ENCODE measurements at regions not wholly inside any gene's neighbourhood (a gene's known extent, or its start where the extent isn't known, plus 50 kb on each side); places are given as distances from the start of the nearest gene placed in this dataset.

- no peak for DNase-seq (ENCODE audit: low read depth)
Observed at GRCh38 chr3:106877627-106878026, 499.6 kb upstream of the CCDC54 start.

DNA sequence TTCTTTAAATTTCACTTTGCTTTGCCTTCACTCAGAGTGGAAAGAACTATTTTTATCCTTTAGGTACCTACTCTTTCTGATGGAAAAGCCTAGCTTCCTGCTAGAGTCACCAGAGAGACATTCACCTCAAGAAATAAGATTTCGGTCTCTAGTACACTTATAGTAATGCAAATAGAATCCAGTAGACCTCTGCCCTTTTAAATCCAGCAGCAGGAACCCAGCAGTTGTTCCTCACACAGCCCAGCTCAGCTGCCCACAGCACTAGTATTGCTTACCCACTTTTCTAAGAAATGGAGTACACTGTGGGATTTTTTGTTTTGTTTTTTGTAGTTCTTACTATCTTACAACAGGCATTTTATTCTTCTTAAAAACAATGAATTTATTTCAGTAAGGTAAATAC is 497.0 kb upstream of the CCDC54 start:
- no peak for DNase-seq (ENCODE audit: low read depth)

- no peak for DNase-seq (ENCODE audit: low read depth)
Observed at GRCh38 chr3:106881186-106881585, 496.1 kb upstream of the CCDC54 start.

DNA sequence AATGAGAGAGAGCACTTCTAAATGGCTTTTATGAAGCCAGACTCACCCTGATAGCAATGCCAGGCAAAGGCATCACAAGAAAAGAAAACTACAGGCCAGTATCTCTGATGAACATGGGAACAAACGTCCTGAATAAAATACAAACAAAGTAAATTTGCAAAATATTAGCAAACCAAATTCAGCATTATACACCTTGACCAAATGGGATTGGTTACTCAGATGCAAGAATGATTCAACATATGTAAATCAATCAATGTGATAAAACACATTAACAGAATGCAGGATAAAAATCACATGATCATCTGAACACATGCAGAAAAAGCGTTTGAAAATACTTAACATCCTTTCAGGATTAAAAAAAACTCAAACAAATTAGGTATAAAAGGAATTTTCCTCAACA is 494.9 kb upstream of the CCDC54 start:
- DNase-seq (ENCODE audit: low read depth) = no peak

DNA sequence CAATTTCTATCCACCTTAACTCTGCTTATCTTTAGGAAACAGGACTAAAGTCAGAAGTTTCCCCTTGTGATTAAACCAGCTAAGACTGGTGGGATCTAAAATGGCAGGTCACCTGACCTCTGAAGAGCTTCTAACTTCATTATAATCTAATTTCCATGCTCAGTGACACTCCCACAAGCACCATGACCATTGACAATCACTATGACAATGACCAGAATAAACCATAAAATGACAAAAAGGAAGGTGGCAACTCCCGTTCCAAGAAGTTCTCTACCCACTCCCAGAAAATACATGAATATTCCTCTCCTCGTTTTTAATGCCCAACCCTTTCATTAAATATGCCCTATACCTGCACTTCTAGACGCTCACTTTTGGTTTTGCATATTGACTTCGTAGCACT is 471.2 kb upstream of the CCDC54 start:
- no peak for DNase-seq (ENCODE audit: low read depth)

GRCh38 chr3:106908181-106908938 is 468.9 kb upstream of the CCDC54 start:
- no peak for DNase-seq (ENCODE audit: low read depth)

DNA sequence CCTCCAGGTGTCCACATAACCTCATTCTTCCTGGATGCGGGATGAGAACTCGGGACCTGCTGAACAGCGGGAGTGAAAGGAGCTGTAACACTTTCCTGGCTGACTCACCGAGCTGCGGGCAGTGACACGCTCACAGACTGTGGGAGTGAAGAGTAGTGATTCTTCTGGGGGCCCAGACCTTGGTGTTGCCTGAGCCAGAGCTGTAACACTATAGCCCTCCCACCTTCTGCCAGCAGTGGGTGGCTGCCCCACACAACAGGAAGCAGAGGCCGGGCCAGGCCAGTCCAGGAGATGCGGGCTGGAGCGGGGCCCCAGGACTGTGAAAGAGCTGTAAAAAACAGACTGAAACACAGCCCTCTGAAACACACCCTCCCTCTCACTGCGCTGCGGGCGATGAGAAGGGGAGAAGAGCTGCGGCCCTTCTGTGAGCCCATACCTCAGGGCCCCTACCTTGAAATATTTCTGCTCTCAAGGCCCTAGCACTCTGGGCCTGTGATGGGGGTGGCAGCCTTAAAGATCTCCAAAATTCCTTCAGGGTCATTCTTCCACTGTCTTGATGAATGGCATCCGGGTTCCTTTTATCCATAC is 464.0 kb upstream of the CCDC54 start:
- peak; percentile 4 for DNase-seq (ENCODE audit: low read depth)

DNA sequence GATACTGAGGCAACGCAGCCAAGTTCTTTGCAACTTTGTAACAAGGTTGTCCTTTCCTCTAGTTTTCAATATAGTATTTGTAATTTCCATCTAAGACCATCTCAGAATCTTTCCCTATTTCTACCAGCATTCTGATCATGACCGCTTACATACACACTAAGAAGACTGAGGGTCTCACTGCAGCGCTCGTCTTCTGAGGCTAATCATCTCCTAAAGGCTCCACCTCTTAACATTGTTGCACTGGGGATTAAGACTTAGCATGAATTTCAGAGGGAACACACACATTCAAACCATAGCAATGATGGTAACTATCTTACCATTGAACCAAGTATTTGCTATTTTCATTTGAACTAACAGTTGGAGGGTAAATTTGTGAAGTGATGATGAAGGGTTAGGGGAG is 463.3 kb upstream of the CCDC54 start:
- DNase-seq (ENCODE audit: low read depth) = no peak

DNA sequence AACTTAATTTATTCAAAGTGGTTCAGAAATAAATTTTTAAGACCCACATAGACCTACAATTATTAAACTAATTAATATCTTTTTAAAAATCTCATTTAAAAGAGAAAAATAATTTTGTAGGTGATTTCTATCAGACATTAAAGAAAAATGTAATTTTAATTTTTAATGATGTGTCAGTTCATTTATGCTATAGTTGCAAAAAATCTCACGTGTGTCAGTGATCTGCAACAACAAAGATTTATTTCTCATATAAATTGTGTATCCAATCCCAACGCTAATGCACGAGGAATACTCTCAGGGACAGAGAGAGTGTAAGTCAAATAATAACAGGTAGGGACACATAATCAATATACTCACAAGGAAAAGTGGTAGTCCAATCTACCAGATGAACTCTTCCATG is 456.6 kb upstream of the CCDC54 start:
- no peak for DNase-seq (ENCODE audit: low read depth)

DNA sequence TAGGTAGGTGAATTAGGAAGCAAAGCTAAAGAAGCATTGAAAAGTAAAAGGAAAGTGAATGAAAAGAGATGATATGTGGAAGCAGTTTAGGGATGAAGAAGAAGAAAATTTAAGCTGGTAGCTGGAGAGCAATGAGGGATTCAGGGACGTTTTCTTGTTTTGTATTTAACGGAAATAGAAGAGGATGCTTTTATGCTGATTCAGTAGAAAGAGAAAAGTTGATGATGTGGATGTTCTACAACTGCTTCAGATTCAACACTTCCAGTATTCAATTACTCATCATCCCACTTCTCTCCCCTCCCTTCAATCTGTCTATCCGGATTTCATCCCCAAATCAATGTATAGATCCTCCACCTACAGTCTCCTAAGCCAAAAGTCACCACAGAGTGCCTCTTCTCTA is 448.2 kb upstream of the CCDC54 start:
- no peak for DNase-seq (ENCODE audit: low read depth)

GRCh38 chr3:106930086-106930485 is 447.2 kb upstream of the CCDC54 start:
- no peak for DNase-seq (ENCODE audit: low read depth)

GRCh38 chr3:106931904-106932303 is 445.3 kb upstream of the CCDC54 start:
- DNase-seq (ENCODE audit: low read depth) = no peak

DNA sequence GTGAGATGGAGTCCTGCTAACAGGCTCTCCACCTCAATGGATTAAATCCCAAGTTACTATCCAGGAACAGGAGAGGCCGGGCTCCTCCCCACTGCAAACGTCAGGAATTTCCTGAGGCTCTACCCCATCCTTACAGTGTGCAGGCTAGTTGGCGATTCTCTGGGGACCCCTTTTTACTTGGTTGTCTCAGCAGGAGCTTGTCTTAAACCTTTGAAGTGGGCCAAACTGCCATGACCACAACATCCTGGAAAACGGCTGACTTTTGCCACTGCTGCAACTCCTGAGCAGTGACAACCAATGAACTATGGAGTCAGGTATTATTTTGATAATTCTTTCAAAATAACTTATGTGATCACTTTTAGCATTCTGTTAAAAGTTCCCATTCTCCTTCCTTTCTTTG is 440.9 kb upstream of the CCDC54 start:
- no peak for DNase-seq (ENCODE audit: low read depth)

GRCh38 chr3:106942051-106942450 is 435.2 kb upstream of the CCDC54 start:
- DNase-seq (ENCODE audit: low read depth) = no peak

GRCh38 chr3:106943071-106943470 is 434.2 kb upstream of the CCDC54 start:
- DNase-seq (ENCODE audit: low read depth) = no peak

- no peak for DNase-seq (ENCODE audit: low read depth)
Observed at GRCh38 chr3:106945435-106945834, 431.8 kb upstream of the CCDC54 start.

DNA sequence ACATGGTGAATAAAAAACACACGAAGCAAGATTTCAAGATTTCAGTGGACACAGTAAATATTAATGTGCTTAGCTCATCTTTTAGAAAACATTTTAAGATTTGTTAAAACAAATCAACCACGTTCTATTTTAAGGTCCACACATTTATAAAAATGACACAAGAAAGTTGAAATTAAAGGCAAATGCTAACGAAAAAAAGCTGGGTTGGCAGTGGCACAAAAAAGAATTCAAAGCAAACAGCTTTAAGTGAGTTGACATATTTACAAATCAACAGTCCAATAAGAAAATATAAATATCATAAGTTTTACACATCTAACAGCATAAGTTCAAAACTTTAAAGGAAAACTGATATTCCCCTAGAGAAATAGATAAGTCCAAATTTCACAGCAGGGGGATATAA is 430.4 kb upstream of the CCDC54 start:
- no peak for DNase-seq (ENCODE audit: low read depth)

DNA sequence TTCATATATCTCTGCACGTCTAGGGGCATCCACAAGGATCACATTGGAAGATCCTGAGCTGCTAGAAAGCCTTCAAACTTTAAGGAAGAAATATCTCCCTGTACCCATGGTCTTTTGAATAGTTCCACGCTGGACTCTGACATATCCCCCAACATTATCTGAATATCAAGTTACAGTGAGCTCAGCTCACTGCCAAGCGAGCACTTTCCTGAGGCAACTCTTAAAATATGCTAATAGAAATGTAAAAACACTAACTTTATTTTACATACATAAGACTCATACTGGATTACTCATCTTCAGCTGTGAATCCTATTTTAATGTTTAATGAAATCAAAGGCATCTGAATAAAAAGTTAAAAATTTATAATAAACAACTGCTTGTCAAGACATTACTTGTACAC is 420.2 kb upstream of the CCDC54 start:
- DNase-seq (ENCODE audit: low read depth) = no peak

GRCh38 chr3:106962993-106963392 is 414.2 kb upstream of the CCDC54 start:
- DNase-seq (ENCODE audit: low read depth) = no peak

DNA sequence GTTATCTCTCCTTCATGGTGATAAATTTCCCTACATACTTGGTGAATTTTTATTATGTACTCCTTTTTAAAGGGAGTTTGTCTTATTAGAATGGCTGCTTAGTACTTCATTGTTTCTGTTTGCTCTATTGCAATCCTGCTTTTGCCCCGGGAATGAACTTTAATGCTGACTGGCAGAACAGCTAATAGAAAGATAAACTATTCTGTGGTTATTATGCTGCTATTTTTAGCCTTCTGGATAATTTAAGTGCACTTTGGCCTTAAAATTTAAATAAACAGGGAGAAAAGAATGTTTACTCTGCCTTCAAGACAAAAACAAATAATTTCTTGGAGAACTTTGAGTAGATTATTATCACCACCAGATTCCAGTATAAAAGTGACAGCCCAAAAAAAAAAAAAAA is 413.8 kb upstream of the CCDC54 start:
- DNase-seq (ENCODE audit: low read depth) = no peak

DNA sequence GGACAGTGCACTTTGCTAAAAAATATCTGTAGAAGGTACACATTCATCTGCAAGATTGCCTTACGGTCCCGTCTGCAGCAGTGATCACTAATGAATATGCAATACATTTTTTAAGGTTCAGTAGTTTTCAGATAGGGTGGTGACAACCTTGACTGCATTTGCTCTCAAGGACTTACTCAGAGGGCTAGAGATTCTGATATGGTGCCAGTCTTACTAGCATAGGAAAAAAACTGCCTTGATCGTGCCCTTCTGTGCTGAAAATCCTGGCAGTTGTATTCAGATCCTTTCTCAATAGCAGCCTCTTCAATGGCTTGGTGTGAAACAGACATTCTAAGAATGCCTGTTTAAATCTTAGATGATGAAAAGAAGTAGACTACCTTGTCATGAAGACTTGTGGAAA is 411.9 kb upstream of the CCDC54 start:
- DNase-seq (ENCODE audit: low read depth) = no peak

- DNase-seq (ENCODE audit: low read depth) = no peak
Observed at GRCh38 chr3:106969596-106969995, 407.6 kb upstream of the CCDC54 start.

- no peak for DNase-seq (ENCODE audit: low read depth)
Observed at GRCh38 chr3:106981392-106981791, 395.8 kb upstream of the CCDC54 start.

DNA sequence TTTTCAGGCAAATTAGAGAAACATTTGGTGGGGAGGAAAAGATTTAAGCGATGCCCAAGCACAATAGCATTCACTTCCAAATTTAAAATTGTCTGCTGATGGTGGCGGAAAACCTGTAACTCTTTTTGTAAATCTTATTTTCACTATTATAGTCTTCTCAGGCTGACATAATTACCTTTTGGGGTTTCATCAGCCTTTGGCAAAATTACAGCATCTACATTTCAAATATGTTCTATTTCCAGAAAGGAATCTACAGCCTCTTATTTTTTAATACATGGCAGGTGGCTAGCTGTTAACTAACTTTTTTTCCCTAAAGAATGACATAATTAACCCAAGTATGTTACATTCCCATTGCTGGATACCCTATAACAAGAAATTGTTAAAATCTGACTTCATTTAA is 391.5 kb upstream of the CCDC54 start:
- no peak for DNase-seq (ENCODE audit: low read depth)

Measured in ELR (cell line).